ENCODE measurements at regions not wholly inside any gene's neighbourhood (a gene's known extent, or its start where the extent isn't known, plus 50 kb on each side); places are given as distances from the start of the nearest gene placed in this dataset.

- Mint-ChIP-seq H3K27ac (no peak overlapping the region), H3K4me3 (no peak overlapping the region), H3K27me3 (ENCODE audit: low read depth in 2 of 2) (peaks cover 5 to 10% of the 10 kb centered on the region in 2 donors), H3K9me3 (no peaks in the 10 kb centered on the region), H3K4me1 (no peaks in the 10 kb centered on the region), H3K36me3 (no peaks in the 10 kb centered on the region)
- Histone ChIP-seq H3K36me3 (ENCODE audit: control insufficient read depth, insufficient read depth, low read length) (no peaks in the 10 kb centered on the region), H3K4me3 (ENCODE audit: low read length) (no peak overlapping the region), H3K27me3 (ENCODE audit: control insufficient read depth, insufficient read depth, low read length) (no peaks in the 10 kb centered on the region), H3K27ac (ENCODE audit: low read length) (no peak overlapping the region), H3K4me1 (ENCODE audit: control insufficient read depth, insufficient read depth, low read length) (no peaks in the 10 kb centered on the region), H3K9me3 (ENCODE audit: control insufficient read depth, insufficient read depth, low read length) (no peaks in the 10 kb centered on the region)
- no peak for TF ChIP-seq CTCF (IDR thresholded peaks at IDR 0.05)
- intact Hi-C loops (cut with micrococcal nuclease): no loop called here
- DNase-seq (no peak), ATAC-seq (no peak)
- 83% methylated on average over 9 of the region's 9 CpGs for WGBS (ENCODE audit: insufficient coverage)
Measured at GRCh38 chr12:125299840-125300239, 234.6 kb downstream of the AACS start.

GRCh38 chr12:125300249-125300648, 235.0 kb downstream of the AACS start:
- H3K4me3 Mint-ChIP-seq: no peak overlapping the region
- intact Hi-C loops (cut with micrococcal nuclease): no loop called here
- no peaks in the 10 kb centered on the region for H3K4me1 Mint-ChIP-seq

GRCh38 chr12:125303337-125303736, 238.1 kb downstream of the AACS start:
- TF ChIP-seq CTCF (IDR thresholded peaks at IDR 0.05): no peak
- Mint-ChIP-seq H3K36me3 (no peaks in the 10 kb centered on the region), H3K4me3 (no peak overlapping the region), H3K27ac (no peak overlapping the region), H3K9me3 (no peaks in the 10 kb centered on the region), H3K4me1 (no peaks in the 10 kb centered on the region), H3K27me3 (ENCODE audit: low read depth in 2 of 2) (peaks cover 10 to 12% of the 10 kb centered on the region in 2 donors)
- ATAC-seq (no peak), DNase-seq (no peak)
- Histone ChIP-seq H3K4me1 (ENCODE audit: control insufficient read depth, insufficient read depth, low read length) (no peaks in the 10 kb centered on the region), H3K36me3 (ENCODE audit: control insufficient read depth, insufficient read depth, low read length) (no peaks in the 10 kb centered on the region), H3K4me3 (ENCODE audit: low read length) (no peak overlapping the region), H3K9me3 (ENCODE audit: control insufficient read depth, insufficient read depth, low read length) (no peaks in the 10 kb centered on the region), H3K27me3 (ENCODE audit: control insufficient read depth, insufficient read depth, low read length) (no peaks in the 10 kb centered on the region), H3K27ac (ENCODE audit: low read length) (no peak overlapping the region)
- WGBS (ENCODE audit: insufficient coverage): 88% methylated on average over 1 of the region's 2 CpGs
- intact Hi-C loops (cut with micrococcal nuclease): no loop called here

More at GRCh38 chr12:125300249-125300648, 235.0 kb downstream of the AACS start:
- Mint-ChIP-seq H3K27me3 (ENCODE audit: low read depth in 2 of 2) (peaks cover 5 to 10% of the 10 kb centered on the region in 2 donors), H3K36me3 (no peaks in the 10 kb centered on the region), H3K27ac (no peak overlapping the region), H3K9me3 (no peaks in the 10 kb centered on the region)
- DNase-seq (no peak), ATAC-seq (no peak)
- Histone ChIP-seq H3K4me1 (ENCODE audit: control insufficient read depth, insufficient read depth, low read length) (no peaks in the 10 kb centered on the region), H3K27ac (ENCODE audit: low read length) (no peak overlapping the region), H3K9me3 (ENCODE audit: control insufficient read depth, insufficient read depth, low read length) (no peaks in the 10 kb centered on the region), H3K4me3 (ENCODE audit: low read length) (no peak overlapping the region), H3K36me3 (ENCODE audit: control insufficient read depth, insufficient read depth, low read length) (no peaks in the 10 kb centered on the region), H3K27me3 (ENCODE audit: control insufficient read depth, insufficient read depth, low read length) (no peaks in the 10 kb centered on the region)
- TF ChIP-seq CTCF (IDR thresholded peaks at IDR 0.05): no peak
- WGBS (ENCODE audit: insufficient coverage): 72% methylated on average over 3 of the region's 3 CpGs

- Histone ChIP-seq H3K27me3 (ENCODE audit: control insufficient read depth, insufficient read depth, low read length) (no peaks in the 10 kb centered on the region), H3K4me3 (ENCODE audit: low read length) (no peak overlapping the region), H3K4me1 (ENCODE audit: control insufficient read depth, insufficient read depth, low read length) (no peaks in the 10 kb centered on the region), H3K27ac (ENCODE audit: low read length) (no peak overlapping the region), H3K36me3 (ENCODE audit: control insufficient read depth, insufficient read depth, low read length) (no peaks in the 10 kb centered on the region), H3K9me3 (ENCODE audit: control insufficient read depth, insufficient read depth, low read length) (no peaks in the 10 kb centered on the region)
- Mint-ChIP-seq H3K27me3 (ENCODE audit: low read depth in 2 of 2) (peaks cover 10 to 12% of the 10 kb centered on the region in 2 donors), H3K4me3 (no peak overlapping the region), H3K36me3 (no peaks in the 10 kb centered on the region), H3K9me3 (no peaks in the 10 kb centered on the region), H3K4me1 (no peaks in the 10 kb centered on the region), H3K27ac (no peak overlapping the region)
- ATAC-seq (no peak), DNase-seq (no peak)
- intact Hi-C loops (cut with micrococcal nuclease): no loop called here
- TF ChIP-seq CTCF (IDR thresholded peaks at IDR 0.05): no peak
- 93% methylated on average over 10 of the region's 10 CpGs for WGBS (ENCODE audit: insufficient coverage)
Measured at GRCh38 chr12:125304029-125304428, 238.8 kb downstream of the AACS start.

All from natural killer cell (primary cell).